AG09319 (cell line): ENCODE measurements at regions not wholly inside any gene's neighbourhood (a gene's known extent, or its start where the extent isn't known, plus 50 kb on each side); places are given as distances from the start of the nearest gene placed in this dataset.

Experiments used
- DNase-seq: peaks from one replicate; pipeline ENCODE4 v3.0.0-alpha.2; 2010; ENCODE audit warnings: low read depth; ENCODE audit errors: extremely low read depth
- TF ChIP-seq, protein P1 (sequence below): IDR thresholded peaks from 2 replicates; pipeline ENCODE4 v1.5.1; 2011; ENCODE audit warnings: low read depth, mild to moderate bottlenecking, inconsistent platforms, low read length, moderate library complexity

DNA sequence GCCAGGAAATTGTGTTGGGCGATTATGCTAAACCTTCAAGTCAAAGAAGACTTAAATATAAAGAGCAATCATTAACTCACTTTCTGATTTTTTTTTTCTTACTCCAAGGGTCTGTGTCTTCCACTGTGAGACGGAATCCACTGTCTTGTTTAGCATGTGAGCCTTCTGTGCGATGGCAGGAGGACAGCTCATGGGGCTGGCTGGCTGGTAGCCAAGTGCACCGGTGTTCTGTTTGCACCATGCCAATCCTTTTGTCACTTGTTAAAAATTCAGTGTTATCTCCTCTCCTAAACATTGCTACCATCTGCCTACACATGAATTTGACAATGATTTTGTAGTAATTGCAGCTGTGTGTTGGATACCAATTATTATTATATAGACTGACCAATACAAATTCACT, 1056.3 kb upstream of the IGFBP7 start:
- DNase-seq = no peak
- TF ChIP-seq, protein P1, sequence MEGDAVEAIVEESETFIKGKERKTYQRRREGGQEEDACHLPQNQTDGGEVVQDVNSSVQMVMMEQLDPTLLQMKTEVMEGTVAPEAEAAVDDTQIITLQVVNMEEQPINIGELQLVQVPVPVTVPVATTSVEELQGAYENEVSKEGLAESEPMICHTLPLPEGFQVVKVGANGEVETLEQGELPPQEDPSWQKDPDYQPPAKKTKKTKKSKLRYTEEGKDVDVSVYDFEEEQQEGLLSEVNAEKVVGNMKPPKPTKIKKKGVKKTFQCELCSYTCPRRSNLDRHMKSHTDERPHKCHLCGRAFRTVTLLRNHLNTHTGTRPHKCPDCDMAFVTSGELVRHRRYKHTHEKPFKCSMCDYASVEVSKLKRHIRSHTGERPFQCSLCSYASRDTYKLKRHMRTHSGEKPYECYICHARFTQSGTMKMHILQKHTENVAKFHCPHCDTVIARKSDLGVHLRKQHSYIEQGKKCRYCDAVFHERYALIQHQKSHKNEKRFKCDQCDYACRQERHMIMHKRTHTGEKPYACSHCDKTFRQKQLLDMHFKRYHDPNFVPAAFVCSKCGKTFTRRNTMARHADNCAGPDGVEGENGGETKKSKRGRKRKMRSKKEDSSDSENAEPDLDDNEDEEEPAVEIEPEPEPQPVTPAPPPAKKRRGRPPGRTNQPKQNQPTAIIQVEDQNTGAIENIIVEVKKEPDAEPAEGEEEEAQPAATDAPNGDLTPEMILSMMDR = no peak

DNA sequence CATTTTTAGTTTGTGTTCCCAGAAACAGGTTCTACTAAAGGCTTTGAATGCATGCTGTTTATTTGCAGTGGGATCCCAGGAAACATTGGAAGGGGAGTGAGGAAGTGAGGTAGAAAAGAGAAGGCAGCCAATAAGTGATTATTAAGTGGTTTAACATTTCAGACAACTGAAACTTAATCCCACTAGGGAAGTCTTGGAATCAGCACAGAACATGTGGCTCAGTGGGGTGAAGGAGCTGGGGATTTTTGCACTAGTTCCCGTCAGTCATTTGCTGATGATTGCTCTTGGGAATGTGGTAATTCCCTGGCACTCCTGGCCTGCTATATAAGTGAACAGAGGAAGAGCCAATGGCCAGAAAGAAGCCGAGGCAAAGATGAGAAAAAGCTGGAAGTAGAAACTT, 1053.0 kb upstream of the IGFBP7 start:
- DNase-seq = no peak
- TF ChIP-seq, protein P1 = no peak

DNA sequence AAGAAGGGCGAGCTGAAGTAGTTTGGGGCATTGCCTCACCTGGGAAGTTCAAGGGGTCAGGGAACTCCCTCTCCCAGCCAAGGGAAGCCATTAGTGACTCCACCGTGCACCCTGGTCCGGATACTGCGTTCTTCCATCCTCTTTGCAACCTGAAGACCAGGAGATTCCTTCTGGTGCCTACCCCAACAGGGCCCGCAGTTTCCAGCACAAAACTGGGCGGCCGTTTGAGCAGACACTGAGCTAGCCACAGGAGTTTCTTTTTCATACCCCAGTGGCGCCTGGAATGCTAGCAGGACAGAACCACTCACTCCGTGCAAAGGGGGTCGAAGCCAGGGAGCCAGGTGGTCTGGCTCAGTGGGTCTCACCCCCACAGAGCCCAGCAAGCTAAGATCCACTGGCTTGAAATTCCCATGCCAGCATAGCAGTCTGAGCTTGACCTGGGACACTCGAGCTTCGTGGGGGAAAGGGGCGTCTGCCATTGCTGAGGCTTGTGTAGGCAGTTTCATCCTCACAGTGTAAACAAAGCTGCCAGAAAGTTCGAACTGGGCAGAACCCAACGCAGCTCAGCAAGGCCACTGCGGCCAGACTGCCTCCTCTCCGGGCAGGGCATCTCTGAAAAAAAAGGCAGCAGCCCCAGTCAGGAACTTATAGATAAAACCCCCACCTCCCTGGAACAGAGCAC, 1039.4 kb upstream of the IGFBP7 start:
- DNase-seq = no peak
- TF ChIP-seq, protein P1 = no peak

DNA sequence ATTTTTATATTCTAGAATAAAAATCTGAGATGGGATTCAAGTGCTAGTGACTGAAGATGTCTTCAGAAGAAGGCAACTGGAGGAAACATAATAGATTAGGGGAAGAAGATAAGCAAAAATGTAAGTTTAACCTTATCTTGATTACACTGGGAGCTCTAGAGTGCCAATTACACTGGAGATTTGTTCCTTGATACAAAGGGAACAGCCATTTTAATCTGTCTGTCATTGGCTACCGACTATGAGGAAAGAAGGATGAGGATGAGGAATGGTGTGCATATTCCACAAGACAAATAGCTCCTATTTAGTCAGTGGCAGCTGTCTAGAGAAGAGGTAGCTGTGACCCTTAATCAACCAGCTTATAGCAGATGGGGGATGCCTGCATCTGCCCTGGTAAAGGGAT, 1034.5 kb upstream of the IGFBP7 start:
- TF ChIP-seq, protein P1 = no peak
- no peak for DNase-seq

DNA sequence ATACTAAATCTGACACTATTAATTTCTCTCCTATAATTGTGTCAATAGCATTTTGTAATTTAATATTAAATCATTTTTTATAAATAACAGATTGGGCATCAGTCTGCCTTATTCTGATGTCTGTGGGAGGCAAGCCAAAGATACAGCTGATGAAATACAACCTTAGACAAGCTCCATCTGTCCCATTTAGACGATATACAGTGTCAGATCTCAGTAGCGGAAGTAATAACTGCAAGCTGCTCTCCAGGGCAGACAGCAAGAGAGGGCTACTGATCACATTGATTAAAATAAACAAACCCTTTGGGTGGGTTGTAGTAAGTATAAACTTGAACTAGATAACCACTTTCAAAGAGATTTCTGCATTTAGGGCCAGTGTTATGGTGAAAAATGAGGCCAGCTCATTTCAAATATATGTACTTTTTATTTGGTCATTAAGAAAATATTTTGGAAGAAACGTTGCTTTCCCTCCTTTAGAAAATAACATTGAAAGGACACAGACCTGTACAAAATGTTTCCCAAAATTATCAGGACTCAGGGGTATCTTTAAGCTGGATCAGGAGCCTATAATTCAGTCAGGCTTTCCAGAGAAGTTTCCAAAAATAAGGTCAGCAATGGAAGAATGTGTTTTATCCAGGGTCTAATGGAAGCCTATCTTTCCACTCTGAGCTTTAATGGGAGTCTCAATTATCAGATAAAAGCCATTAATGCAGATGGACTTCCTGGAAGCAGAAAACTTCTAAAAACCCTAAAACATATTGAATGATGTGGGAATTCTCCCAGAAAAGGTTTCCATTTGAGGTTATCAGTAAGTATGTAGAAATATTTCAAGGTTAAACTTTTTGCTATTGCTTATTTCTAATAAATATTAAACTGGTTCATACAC, 1028.8 kb upstream of the IGFBP7 start:
- DNase-seq = no peak
- TF ChIP-seq, protein P1 = no peak

DNA sequence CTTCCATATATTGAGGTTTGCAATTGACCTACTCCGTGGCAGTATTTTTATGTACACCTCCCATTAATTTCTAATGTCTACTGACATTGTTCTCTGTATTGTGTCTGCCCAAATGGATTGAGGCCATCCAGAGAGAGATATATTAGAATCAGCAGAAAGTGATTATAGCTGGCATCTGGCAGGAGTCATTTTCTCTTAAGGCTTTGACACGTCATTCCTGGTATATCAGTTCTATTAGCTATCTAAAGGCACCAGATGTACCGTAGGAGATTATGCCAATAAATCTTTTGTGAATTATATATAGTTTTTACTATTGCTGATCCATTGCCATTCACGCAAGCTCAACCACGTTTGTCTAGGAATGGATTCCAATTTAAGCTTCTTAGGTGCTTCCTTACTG, 1026.4 kb upstream of the IGFBP7 start:
- TF ChIP-seq, protein P1 = no peak
- no peak for DNase-seq

DNA sequence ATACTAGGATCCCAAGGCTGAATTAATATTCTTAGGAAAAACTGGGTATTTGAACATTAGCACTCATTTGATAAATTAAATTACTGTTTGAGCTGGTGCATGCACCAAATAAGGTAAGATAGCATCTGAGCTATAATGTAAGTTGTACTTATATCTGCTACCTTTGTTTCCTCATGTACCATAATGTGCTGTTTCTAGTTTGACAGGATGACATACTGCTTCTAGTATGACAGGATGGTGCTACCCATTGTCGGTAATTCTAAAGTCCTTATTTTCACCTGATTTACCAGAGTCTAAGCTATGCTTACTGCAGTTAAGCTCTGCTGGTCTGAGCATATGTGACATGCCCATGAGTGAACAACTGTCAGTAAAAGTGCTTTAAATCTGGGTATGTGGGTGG, 1017.5 kb upstream of the IGFBP7 start:
- TF ChIP-seq, protein P1 = no peak
- no peak for DNase-seq
